ENCODE measurements at regions not wholly inside any gene's neighbourhood (a gene's known extent, or its start where the extent isn't known, plus 50 kb on each side); places are given as distances from the start of the nearest gene placed in this dataset.

DNA sequence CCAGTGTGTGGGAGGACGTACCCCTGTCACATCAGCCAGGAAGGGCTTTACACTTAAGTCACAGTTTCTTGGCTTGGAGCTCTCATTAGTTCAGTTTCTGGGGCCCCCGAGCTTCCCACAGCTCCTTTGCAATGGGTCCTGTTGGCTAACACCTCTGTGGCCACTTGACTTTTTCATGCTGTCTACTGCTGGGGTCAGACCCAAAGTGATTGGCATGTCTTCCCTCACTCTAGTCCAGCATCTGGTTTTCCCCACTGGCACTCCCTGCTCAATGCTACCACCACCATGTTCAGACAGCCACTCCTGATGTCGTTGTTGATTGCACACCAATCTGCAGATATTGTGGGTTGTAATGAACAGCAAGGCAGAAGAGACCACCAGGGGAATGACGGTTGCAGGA lies 379.0 kb downstream of the FOXO1 start:
- no peaks in the 10 kb centered on the region for H3K4me1 Mint-ChIP-seq (ENCODE audit: low read depth)
- intact Hi-C loops (cut with DNase I, micrococcal nuclease), result no loop called here
- ChIA-PET POLR2A (no interaction called here), CTCF (no interaction called here)
- Histone ChIP-seq H3K36me3 (ENCODE audit: insufficient read depth, low read length) (no peaks in the 10 kb centered on the region), H3K9me3 (ENCODE audit: control insufficient read depth in 1 of 2, insufficient read depth in 1 of 2, low read length in 2 of 2) (no peaks in the 10 kb centered on the region), H3K27ac (ENCODE audit: low read depth in 1 of 2, low read length in 2 of 2) (no peak overlapping the region), H3K4me3 (ENCODE audit: low read length) (no peak overlapping the region), H3K4me1 (ENCODE audit: insufficient read depth, low read length) (no peaks in the 10 kb centered on the region), H3K27me3 (ENCODE audit: control insufficient read depth in 1 of 2, insufficient read depth in 2 of 2, low read length in 2 of 2) (no peaks in the 10 kb centered on the region)
- H3K36me3 Mint-ChIP-seq (ENCODE audit: low read depth), result no peaks in the 10 kb centered on the region
- ATAC-seq (ENCODE audit: poor library complexity) (no peak), DNase-seq (no peak)
- no peak overlapping the region for H3K4me3 Mint-ChIP-seq
- H3K27ac Mint-ChIP-seq, result no peak overlapping the region
- TF ChIP-seq, protein P1, sequence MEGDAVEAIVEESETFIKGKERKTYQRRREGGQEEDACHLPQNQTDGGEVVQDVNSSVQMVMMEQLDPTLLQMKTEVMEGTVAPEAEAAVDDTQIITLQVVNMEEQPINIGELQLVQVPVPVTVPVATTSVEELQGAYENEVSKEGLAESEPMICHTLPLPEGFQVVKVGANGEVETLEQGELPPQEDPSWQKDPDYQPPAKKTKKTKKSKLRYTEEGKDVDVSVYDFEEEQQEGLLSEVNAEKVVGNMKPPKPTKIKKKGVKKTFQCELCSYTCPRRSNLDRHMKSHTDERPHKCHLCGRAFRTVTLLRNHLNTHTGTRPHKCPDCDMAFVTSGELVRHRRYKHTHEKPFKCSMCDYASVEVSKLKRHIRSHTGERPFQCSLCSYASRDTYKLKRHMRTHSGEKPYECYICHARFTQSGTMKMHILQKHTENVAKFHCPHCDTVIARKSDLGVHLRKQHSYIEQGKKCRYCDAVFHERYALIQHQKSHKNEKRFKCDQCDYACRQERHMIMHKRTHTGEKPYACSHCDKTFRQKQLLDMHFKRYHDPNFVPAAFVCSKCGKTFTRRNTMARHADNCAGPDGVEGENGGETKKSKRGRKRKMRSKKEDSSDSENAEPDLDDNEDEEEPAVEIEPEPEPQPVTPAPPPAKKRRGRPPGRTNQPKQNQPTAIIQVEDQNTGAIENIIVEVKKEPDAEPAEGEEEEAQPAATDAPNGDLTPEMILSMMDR (IDR thresholded peaks at IDR 0.05), result no peak
- no peaks in the 10 kb centered on the region for H3K9me3 Mint-ChIP-seq
- H3K27me3 Mint-ChIP-seq, result no peaks in the 10 kb centered on the region

DNA sequence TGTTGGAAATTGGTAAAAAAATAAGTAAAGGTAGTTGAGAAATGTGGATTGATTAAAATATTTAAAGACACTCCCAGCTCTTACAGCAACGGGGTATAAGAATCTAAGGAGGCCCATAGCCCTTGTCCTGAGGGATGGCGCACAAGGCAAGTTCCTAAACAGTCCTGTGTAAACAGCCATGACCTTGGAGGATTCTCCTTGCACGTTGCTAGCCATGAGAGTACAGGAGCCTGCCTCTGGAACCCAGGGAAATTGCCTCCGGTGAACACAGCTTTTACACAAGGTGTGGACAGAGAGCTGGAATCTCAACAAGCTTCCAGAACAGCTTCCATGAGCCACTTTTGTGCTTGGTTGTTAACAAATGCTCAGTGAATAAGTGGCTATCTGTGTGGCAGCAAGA lies 378.2 kb downstream of the FOXO1 start:
- CTCF ChIA-PET, result no interaction called here
- Mint-ChIP-seq H3K9me3 (no peaks in the 10 kb centered on the region), H3K4me3 (no peak overlapping the region), H3K27ac (no peak overlapping the region), H3K4me1 (ENCODE audit: low read depth) (no peaks in the 10 kb centered on the region), H3K36me3 (ENCODE audit: low read depth) (no peaks in the 10 kb centered on the region), H3K27me3 (no peaks in the 10 kb centered on the region)
- no peak overlapping the region for H3K4me3 ChIP-seq (ENCODE audit: low read length)
- TF ChIP-seq, protein P1 (IDR thresholded peaks at IDR 0.05), result no peak
- no peaks in the 10 kb centered on the region for H3K4me1 ChIP-seq (ENCODE audit: insufficient read depth, low read length)
- POLR2A ChIA-PET, result interaction anchor here (0.5 kb wide), 1 partner anchor 364 kb away, joined by 4 read pairs; no protein-coding TSS in a partner anchor
- no peaks in the 10 kb centered on the region for H3K9me3 ChIP-seq (ENCODE audit: control insufficient read depth in 1 of 2, insufficient read depth in 1 of 2, low read length in 2 of 2)
- DNase-seq (no peak), ATAC-seq (ENCODE audit: poor library complexity) (no peak)
- intact Hi-C loops (cut with DNase I, micrococcal nuclease), result no loop called here
- H3K27ac ChIP-seq (ENCODE audit: low read depth in 1 of 2, low read length in 2 of 2), result no peak overlapping the region
- no peaks in the 10 kb centered on the region for H3K27me3 ChIP-seq (ENCODE audit: control insufficient read depth in 1 of 2, insufficient read depth in 2 of 2, low read length in 2 of 2)
- no peaks in the 10 kb centered on the region for H3K36me3 ChIP-seq (ENCODE audit: insufficient read depth, low read length)

DNA sequence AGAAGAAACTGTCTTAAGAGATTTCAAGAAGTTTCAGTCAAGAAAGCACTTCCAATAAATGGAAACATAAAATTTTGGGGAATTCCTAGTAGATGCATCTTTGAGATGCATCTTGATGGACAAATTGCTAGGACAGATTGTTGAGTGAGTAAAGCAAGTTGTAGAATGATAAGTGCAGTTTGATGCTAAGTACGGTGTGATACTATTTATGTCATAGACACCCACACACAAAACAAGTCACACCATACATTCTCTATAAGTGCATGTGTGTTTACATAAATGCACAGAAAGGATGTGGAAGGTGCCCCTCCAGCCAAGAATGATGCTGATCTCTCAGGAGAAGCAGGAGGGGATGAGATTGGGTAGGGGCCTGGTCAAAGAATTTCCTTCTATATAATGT lies 375.7 kb downstream of the FOXO1 start:
- no peak overlapping the region for H3K27ac ChIP-seq (ENCODE audit: low read depth in 1 of 2, low read length in 2 of 2)
- ATAC-seq (ENCODE audit: poor library complexity), result no peak
- H3K4me1 ChIP-seq (ENCODE audit: insufficient read depth, low read length), result no peaks in the 10 kb centered on the region
- H3K9me3 Mint-ChIP-seq, result no peaks in the 10 kb centered on the region
- no peaks in the 10 kb centered on the region for H3K36me3 ChIP-seq (ENCODE audit: insufficient read depth, low read length)
- TF ChIP-seq, protein P1 (IDR thresholded peaks at IDR 0.05), result no peak
- intact Hi-C loops (cut with DNase I, micrococcal nuclease), result no loop called here
- no peaks in the 10 kb centered on the region for H3K27me3 Mint-ChIP-seq
- H3K36me3 Mint-ChIP-seq (ENCODE audit: low read depth), result no peaks in the 10 kb centered on the region
- DNase-seq, result no peak
- H3K27ac Mint-ChIP-seq, result no peak overlapping the region
- CTCF ChIA-PET, result no interaction called here
- H3K4me3 Mint-ChIP-seq, result no peak overlapping the region
- H3K4me3 ChIP-seq (ENCODE audit: low read length), result no peak overlapping the region
- H3K9me3 ChIP-seq (ENCODE audit: control insufficient read depth in 1 of 2, insufficient read depth in 1 of 2, low read length in 2 of 2), result peaks cover 0 to 8% of the 10 kb centered on the region in 2 experiments
- POLR2A ChIA-PET, result no interaction called here
- H3K4me1 Mint-ChIP-seq (ENCODE audit: low read depth), result no peaks in the 10 kb centered on the region
- no peaks in the 10 kb centered on the region for H3K27me3 ChIP-seq (ENCODE audit: control insufficient read depth in 1 of 2, insufficient read depth in 2 of 2, low read length in 2 of 2)
